GM23338 (cell line): ENCODE measurements at regions not wholly inside any gene's neighbourhood (a gene's known extent, or its start where the extent isn't known, plus 50 kb on each side); places are given as distances from the start of the nearest gene placed in this dataset.

Experiments
- ATAC-seq: fragments of 200-7000 bp; cut with Tn5 transposase; 3 replicates; pipeline ENCODE4 v1.9.1; 2020
- DNase-seq: peaks from one replicate; pipeline ENCODE4 v3.0.0-alpha.2; 2015; ENCODE audit warnings: low spot score
- H2AFZ ChIP-seq: fragments of 200-600 bp; sonication (generic); 2 replicates; pipeline ENCODE4 v1.8.0; 2016; ENCODE audit warnings: antibody characterized with exemption, mild to moderate bottlenecking, moderate library complexity
- H3F3A ChIP-seq: fragments of 200-600 bp; sonication (generic); replicated peaks from 2 replicates; pipeline ENCODE4 v1.8.0; 2017; ENCODE audit warnings: antibody characterized with exemption, mixed run types, low read depth
- H3K27ac ChIP-seq: fragments of 200-600 bp; sonication (generic); 2 replicates; pipeline ENCODE4 v1.6.1; 2016; ENCODE audit warnings: low read depth
- H3K27me3 ChIP-seq: fragments of 200-600 bp; sonication (generic); 2 replicates; pipeline ENCODE4 v1.8.0; 2016; ENCODE audit warnings: mild to moderate bottlenecking, mixed run types, moderate library complexity; ENCODE audit not compliant: insufficient read depth
- H3K36me3 ChIP-seq: fragments of 200-600 bp; sonication (generic); 2 replicates; pipeline ENCODE4 v1.8.0; 2016; ENCODE audit warnings: mild to moderate bottlenecking; ENCODE audit not compliant: insufficient read depth
- H3K4me1 ChIP-seq: fragments of 200-600 bp; sonication (generic); 2 replicates; pipeline ENCODE4 v1.8.0; 2016; ENCODE audit warnings: mild to moderate bottlenecking, moderate library complexity; ENCODE audit not compliant: insufficient read depth
- H3K4me2 ChIP-seq: fragments of 200-600 bp; sonication (generic); 2 replicates; pipeline ENCODE4 v1.7.1; 2017; ENCODE audit warnings: mixed run types
- H3K4me3 ChIP-seq: fragments of 200-600 bp; sonication (generic); 2 replicates; pipeline ENCODE4 v1.6.1; 2016; ENCODE audit warnings: mixed run types
- H3K79me2 ChIP-seq: fragments of 200-600 bp; sonication (generic); replicated peaks from 2 replicates; pipeline ENCODE4 v1.8.0; 2017; ENCODE audit warnings: mild to moderate bottlenecking; ENCODE audit not compliant: insufficient read depth
- H3K9me2 ChIP-seq: fragments of 200-600 bp; sonication (generic); 2 replicates; pipeline ENCODE4 v1.8.0; 2017; ENCODE audit not compliant: insufficient read depth
- H4K20me1 ChIP-seq: fragments of 200-600 bp; sonication (generic); replicated peaks from 2 replicates; pipeline ENCODE4 v1.8.0; 2017; ENCODE audit warnings: mild to moderate bottlenecking; ENCODE audit not compliant: insufficient read depth
- H3K27ac Mint-ChIP-seq: 2 replicates; pipeline ENCODE4 v1.8.0; 2020; ENCODE audit warnings: inconsistent platforms, mild to moderate bottlenecking, moderate library complexity, mixed read lengths
- H3K27me3 Mint-ChIP-seq: 3 replicates; pipeline ENCODE4 v1.8.0; 2022; ENCODE audit warnings: low read depth, mild to moderate bottlenecking, moderate library complexity, mixed read lengths, inconsistent platforms; ENCODE audit not compliant: insufficient read depth, poor library complexity
- H3K36me3 Mint-ChIP-seq: 3 replicates; pipeline ENCODE4 v1.8.0; 2021; ENCODE audit warnings: low read depth, mild to moderate bottlenecking, inconsistent platforms, moderate library complexity, mixed read lengths
- H3K4me1 Mint-ChIP-seq: 3 replicates; pipeline ENCODE4 v1.8.0; 2020; ENCODE audit warnings: mild to moderate bottlenecking, inconsistent platforms, mixed read lengths
- H3K4me3 Mint-ChIP-seq: 3 replicates; pipeline ENCODE4 v1.8.0; 2021; ENCODE audit warnings: moderate library complexity, mild to moderate bottlenecking, inconsistent platforms, mixed read lengths
- H3K9me3 Mint-ChIP-seq: 3 replicates; pipeline ENCODE4 v1.8.0; 2020; ENCODE audit warnings: moderate library complexity, mild to moderate bottlenecking, inconsistent platforms, mixed read lengths
- CTCF ChIP-seq, 2 experiments: fragments of 200-600 bp in 1 of 2; sonication (generic) in 1 of 2; conservative IDR thresholded peaks; 2 replicates each; pipeline versions ENCODE4 v1.5.1 to v1.6.1; 2016 to 2017; ENCODE audit warnings: antibody characterized with exemption in 2 of 2, low read depth in 2 of 2, mild to moderate bottlenecking in 2 of 2, moderate library complexity in 1 of 2
- ETS1 ChIP-seq: IDR thresholded peaks from 2 replicates; pipeline ENCODE4 v1.6.1; 2016; ENCODE audit warnings: antibody characterized with exemption
- EZH2 ChIP-seq: fragments of 200-600 bp; sonication (generic); IDR thresholded peaks from one replicate; pipeline ENCODE4 v1.8.0; 2017; ENCODE audit warnings: antibody characterized with exemption, mild to moderate bottlenecking, low read depth; ENCODE audit not compliant: unreplicated experiment
- NANOG ChIP-seq: IDR thresholded peaks from 2 replicates; pipeline ENCODE4 v1.6.1; 2016; ENCODE audit warnings: antibody characterized with exemption, borderline replicate concordance
- REST ChIP-seq: IDR thresholded peaks from one replicate; pipeline ENCODE4 v1.6.1; 2018; ENCODE audit warnings: antibody characterized with exemption; ENCODE audit not compliant: unreplicated experiment
- ZNF114 ChIP-seq: fragments of 250-450 bp; sonication (Bioruptor Pico); IDR thresholded peaks from 2 replicates; pipeline ENCODE4 v1.5.0; 2020; ENCODE audit warnings: mild to moderate bottlenecking, moderate library complexity
- ZNF331 ChIP-seq: fragments of 250-450 bp; sonication (Bioruptor Pico); IDR thresholded peaks from 2 replicates; pipeline ENCODE4 v1.5.0; 2020; ENCODE audit warnings: low read depth, mild to moderate bottlenecking, moderate library complexity
- ZNF462 ChIP-seq: fragments of 250-450 bp; sonication (Bioruptor Pico); IDR thresholded peaks from 2 replicates; pipeline ENCODE4 v1.5.0; 2020; ENCODE audit warnings: mild to moderate bottlenecking, moderate library complexity

GRCh38 chr13:71018544-71018943 lies 848.5 kb downstream of the DACH1 start:
- Histone ChIP-seq H3K9me2 (no peaks in the 10 kb centered on the region), H3K36me3 (no peaks in the 10 kb centered on the region), H3K79me2 (no peaks in the 10 kb centered on the region), H3F3A (no peaks in the 10 kb centered on the region), H3K4me2 (no peak overlapping the region), H3K4me3 (no peak overlapping the region), H3K27me3 (no peaks in the 10 kb centered on the region), H4K20me1 (no peaks in the 10 kb centered on the region), H3K4me1 (peaks cover 4% of the 10 kb centered on the region; the same call in 1 of the 2 replicates), H3K27ac (no peak overlapping the region), H2AFZ (no peak overlapping the region)
- TF ChIP-seq EZH2 (no peak), ZNF331 (no peak), ETS1 (no peak)
- Mint-ChIP-seq H3K4me3 (no peak overlapping the region), H3K36me3 (no peaks in the 10 kb centered on the region), H3K27me3 (no peaks in the 10 kb centered on the region), H3K27ac (no peak overlapping the region), H3K4me1 (peaks cover 4% of the 10 kb centered on the region; the same call in 2 of the 3 replicates), H3K9me3 (no peaks in the 10 kb centered on the region)
- no peak for ATAC-seq
- no peak for DNase-seq

GRCh38 chr13:71017607-71018006 lies 849.4 kb downstream of the DACH1 start:
- ATAC-seq = peak; percentile 73
- Mint-ChIP-seq H3K27ac (no peak overlapping the region; the same call in 1 of the 2 replicates), H3K27me3 (no peaks in the 10 kb centered on the region), H3K4me1 (peaks cover 4% of the 10 kb centered on the region; the same call in 2 of the 3 replicates), H3K36me3 (no peaks in the 10 kb centered on the region), H3K9me3 (no peaks in the 10 kb centered on the region), H3K4me3 (no peak overlapping the region)
- Histone ChIP-seq H3K27ac (no peak overlapping the region), H3K27me3 (no peaks in the 10 kb centered on the region), H3F3A (no peaks in the 10 kb centered on the region), H4K20me1 (no peaks in the 10 kb centered on the region), H2AFZ (no peak overlapping the region), H3K4me2 (no peak overlapping the region), H3K4me1 (peaks cover 4% of the 10 kb centered on the region; the same call in 1 of the 2 replicates), H3K9me2 (no peaks in the 10 kb centered on the region), H3K4me3 (no peak overlapping the region), H3K36me3 (no peaks in the 10 kb centered on the region), H3K79me2 (no peaks in the 10 kb centered on the region)
- TF ChIP-seq ZNF114 = no peak
- no peak for TF ChIP-seq NANOG
- peak; percentile 36 to 56; a peak in 2 of 4 replicates for TF ChIP-seq CTCF (conservative IDR thresholded peaks at IDR 0.05; ENCODE audit: low read depth in 2 of 2)
- no peak for TF ChIP-seq REST
- no peak for TF ChIP-seq ZNF462 (CRISPR knock-in tag)
- peak; percentile 41 for DNase-seq
